ENCODE measurements at regions not wholly inside any gene's neighbourhood (a gene's known extent, or its start where the extent isn't known, plus 50 kb on each side); places are given as distances from the start of the nearest gene placed in this dataset.
A peak's percentile ranks its signal among the peaks of the same experiment; 100 is the strongest.

GRCh38 chr6:84442208-84442607, 214.8 kb upstream of the CEP162 start:
- POLR2A ChIA-PET, result no interaction called here
- no peak for TF ChIP-seq CTCF (IDR thresholded peaks at IDR 0.05; ENCODE audit: control extremely low read depth, extremely low read depth, low read depth, missing control alignments)
- CTCF ChIA-PET, result interaction anchor here (0.8 to 1.0 kb wide), 2 partner anchors 9 to 14 kb away, joined by 3 to 5 read pairs; no protein-coding TSS in a partner anchor
- no peak for DNase-seq (ENCODE audit: extremely low spot score)

GRCh38 chr6:84441456-84441855, 214.0 kb upstream of the CEP162 start:
- POLR2A ChIA-PET, result no interaction called here
- no peak for TF ChIP-seq CTCF (IDR thresholded peaks at IDR 0.05; ENCODE audit: control extremely low read depth, extremely low read depth, low read depth, missing control alignments)
- DNase-seq (ENCODE audit: extremely low spot score), result no peak
- CTCF ChIA-PET, result interaction anchor here (1.3 kb wide), 1 partner anchor 13 kb away, joined by 4 read pairs; no protein-coding TSS in a partner anchor

- POLR2A ChIA-PET, result no interaction called here
- no peak for TF ChIP-seq CTCF (IDR thresholded peaks at IDR 0.05; ENCODE audit: control extremely low read depth, extremely low read depth, low read depth, missing control alignments)
- DNase-seq (ENCODE audit: extremely low spot score), result no peak
- CTCF ChIA-PET, result interaction anchor here (0.8 to 2.7 kb wide), 3 partner anchors 9 to 12 kb away, joined by 4 to 6 read pairs (median 4); no protein-coding TSS in a partner anchor
Observed at GRCh38 chr6:84434550-84434949, 207.1 kb upstream of the CEP162 start.

GRCh38 chr6:84432619-84433018, 205.2 kb upstream of the CEP162 start:
- no peak for TF ChIP-seq CTCF (IDR thresholded peaks at IDR 0.05; ENCODE audit: control extremely low read depth, extremely low read depth, low read depth, missing control alignments)

GRCh38 chr6:84428300-84428907, 201.0 kb upstream of the CEP162 start:
- CTCF ChIA-PET, result interaction anchor here (0.8 to 1.6 kb wide), 5 partner anchors 13 to 895 kb away, joined by 3 to 6 read pairs (median 3); no protein-coding TSS in a partner anchor
- peak; percentile 61 for TF ChIP-seq CTCF (IDR thresholded peaks at IDR 0.05; ENCODE audit: control extremely low read depth, extremely low read depth, low read depth, missing control alignments)
- DNase-seq (ENCODE audit: extremely low spot score), result peak; percentile 19
- POLR2A ChIA-PET, result no interaction called here

More at GRCh38 chr6:84432619-84433018, 205.2 kb upstream of the CEP162 start:
- ChIA-PET CTCF (interaction anchor here (1.3 to 2.7 kb wide), 3 partner anchors 10 to 13 kb away, joined by 3 to 6 read pairs (median 5); no protein-coding TSS in a partner anchor), POLR2A (no interaction called here)
- no peak for DNase-seq (ENCODE audit: extremely low spot score)

GRCh38 chr6:84425971-84426705, 198.7 kb upstream of the CEP162 start:
- no peak for TF ChIP-seq CTCF (IDR thresholded peaks at IDR 0.05; ENCODE audit: control extremely low read depth, extremely low read depth, low read depth, missing control alignments)
- POLR2A ChIA-PET, result no interaction called here
- CTCF ChIA-PET, result interaction anchor here (0.6 to 1.4 kb wide), 5 partner anchors 8 to 898 kb away, joined by 3 to 4 read pairs (median 3); no protein-coding TSS in a partner anchor
- DNase-seq (ENCODE audit: extremely low spot score), result no peak
